ENCODE measurements at regions not wholly inside any gene's neighbourhood (a gene's known extent, or its start where the extent isn't known, plus 50 kb on each side); places are given as distances from the start of the nearest gene placed in this dataset.
"Not testable (repeated sequence)": the region's sequence is repeated elsewhere in the genome, so short reads cannot be mapped to it uniquely, and the experiment has no call there.

DNA sequence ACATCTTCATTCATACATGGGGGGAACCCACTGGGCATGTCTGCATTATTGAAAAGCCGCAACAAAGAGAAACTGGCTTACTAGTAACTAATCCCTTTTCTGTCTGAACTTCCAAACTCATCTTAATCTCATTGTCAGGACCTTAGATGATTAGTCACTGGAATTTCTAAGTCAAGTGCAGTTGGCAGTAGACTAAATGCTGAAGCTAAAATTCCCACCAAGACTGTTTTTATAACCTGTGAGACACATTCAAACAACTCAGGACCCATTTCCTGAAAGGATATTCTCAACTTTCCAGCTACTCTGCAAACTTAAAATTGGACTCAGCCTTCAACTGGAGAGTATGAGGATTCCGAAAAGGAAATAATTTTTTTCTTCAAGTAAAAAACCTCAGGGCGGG lies 94.8 kb upstream of the SCAF8 start:
- no peak for DNase-seq

DNA sequence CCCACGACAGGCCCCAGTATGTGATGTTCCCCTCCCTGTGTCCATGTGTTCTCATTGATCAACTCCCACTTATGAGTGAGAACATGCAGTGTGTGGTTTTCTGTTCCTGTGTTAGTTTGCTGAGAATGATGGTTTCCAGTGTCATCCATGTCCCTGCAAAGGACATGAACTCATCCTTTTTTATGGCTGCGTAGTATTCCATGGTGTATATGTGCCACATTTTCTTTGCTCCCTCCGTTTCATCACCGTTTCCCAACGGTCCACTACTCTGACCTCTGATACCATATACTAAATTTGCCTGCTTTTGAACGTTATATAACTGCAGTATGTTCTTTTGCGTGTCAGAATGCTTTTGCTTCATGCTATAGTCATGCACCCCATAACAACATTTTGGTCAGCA lies 94.0 kb upstream of the SCAF8 start:
- DNase-seq: not testable (repeated sequence)

DNA sequence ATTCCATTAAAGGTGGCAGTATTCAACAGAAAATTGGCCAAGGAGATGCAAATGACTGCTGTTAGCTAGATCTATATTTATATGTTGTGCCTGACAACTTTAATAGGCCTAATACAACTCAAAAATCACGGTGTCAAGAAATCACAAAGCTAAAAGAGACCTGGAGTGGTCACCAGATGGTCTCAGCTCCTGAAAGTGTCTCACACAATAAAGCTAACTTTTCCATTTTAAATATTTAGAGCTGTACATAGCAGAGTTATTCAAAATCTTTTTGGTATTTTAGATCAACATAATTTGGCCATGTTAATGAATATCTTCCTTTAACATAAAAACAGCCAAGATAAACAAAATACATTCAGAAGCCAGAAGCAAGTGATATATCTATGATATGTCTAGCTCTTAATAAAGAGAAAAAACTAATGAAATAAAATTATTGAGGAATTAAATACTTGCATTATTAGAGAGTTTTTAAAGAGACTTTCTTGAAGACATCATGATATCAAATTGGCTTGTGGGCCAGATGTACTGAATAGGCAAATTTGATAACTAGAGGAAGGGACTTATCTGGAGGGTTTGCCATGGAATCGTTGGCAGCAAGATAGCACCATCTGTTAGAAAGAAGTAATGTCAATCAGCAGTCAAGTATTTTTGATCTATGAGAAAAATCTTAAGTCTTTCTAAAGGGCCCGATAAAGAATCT lies 84.9 kb upstream of the SCAF8 start:
- no peak for DNase-seq

DNA sequence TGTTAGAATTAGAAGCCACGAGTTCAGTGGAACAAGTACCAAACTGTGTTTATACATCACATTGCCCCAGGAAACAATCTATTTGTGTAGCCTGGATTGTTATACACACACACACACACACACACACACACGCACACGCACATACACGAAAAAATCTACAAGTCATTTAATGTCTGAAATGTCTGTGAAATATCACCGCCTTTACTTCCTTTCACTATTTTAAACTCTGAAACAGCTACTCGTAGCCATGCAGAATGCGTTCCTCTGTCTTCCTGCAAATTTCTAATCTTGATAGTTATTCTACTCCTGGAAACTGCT lies 84.4 kb upstream of the SCAF8 start:
- DNase-seq: no peak

DNA sequence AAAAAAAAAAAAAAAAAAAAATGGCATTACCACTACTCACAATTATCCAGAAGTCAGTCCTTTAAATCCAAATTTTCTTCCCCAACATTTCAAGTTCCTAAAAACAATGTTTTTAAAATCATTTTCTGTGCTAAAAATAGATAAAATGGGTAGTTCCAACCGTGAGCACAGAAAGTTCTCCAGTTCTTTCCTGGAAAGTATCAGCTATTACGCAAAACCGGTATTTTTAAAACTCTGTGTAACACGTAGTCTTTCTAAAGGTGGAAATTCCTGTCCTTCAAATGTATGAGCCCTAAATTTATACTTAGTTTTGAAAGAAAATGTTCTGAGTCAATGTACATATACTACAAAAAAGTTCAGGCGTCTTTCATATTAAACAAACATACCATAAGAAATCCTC lies 83.5 kb upstream of the SCAF8 start:
- no peak for DNase-seq

DNA sequence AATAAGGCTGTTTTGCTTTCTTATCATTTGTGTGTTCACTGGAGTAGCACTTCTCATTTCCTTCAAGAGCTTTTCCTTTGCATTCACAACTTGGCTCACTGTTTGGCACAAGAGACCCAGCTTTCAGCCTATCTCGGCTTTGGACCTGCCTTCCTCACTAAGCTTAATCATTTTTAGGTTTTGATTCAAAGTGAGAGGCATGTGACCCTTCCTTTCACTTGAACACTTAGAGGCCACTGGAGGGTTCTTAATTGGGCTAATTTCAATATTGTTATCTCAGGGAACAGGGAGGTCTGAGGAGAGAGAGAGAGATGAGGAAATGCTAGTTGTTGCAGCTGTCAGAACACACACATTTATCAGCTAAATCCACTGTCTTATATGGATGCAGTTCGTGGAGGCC lies 82.9 kb upstream of the SCAF8 start:
- no peak for DNase-seq

DNA sequence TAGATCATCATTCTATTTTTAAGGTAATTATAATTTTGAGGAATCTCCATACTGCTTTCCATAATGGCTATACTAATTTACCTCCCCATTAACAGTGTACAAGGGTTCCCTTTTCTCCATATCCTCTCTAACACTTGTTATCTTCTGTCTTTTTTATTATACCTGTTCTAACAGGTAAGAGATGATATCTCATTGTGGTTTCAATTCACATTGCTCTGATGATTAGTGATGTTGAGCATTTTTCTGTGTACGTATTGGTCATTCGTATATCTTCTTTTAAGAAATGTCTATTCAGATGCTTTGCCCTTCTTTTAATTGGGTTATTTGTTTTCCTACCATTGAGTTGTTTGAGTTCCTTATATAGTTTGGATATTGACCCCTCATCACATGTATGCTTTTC lies 81.6 kb upstream of the SCAF8 start:
- DNase-seq: no peak

DNA sequence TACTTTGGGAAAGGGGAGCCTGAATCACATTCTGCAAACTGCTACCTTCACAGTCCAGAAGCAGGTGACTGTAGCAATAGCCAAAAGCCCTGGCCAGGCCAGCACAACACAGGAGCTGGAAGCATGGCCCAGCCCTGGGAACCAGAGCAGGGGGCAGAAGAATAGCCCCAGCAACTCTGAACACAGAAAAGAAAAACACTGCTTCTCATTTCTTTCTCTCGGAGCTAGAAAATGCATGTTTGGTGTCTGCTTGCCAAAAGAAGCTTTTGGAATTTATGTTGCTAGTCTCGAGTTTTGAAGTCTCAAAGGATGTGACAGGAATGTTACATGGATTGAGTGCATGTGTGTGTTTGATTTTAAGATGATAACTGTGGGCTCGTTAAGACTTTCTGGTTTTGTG lies 79.8 kb upstream of the SCAF8 start:
- DNase-seq: no peak

DNA sequence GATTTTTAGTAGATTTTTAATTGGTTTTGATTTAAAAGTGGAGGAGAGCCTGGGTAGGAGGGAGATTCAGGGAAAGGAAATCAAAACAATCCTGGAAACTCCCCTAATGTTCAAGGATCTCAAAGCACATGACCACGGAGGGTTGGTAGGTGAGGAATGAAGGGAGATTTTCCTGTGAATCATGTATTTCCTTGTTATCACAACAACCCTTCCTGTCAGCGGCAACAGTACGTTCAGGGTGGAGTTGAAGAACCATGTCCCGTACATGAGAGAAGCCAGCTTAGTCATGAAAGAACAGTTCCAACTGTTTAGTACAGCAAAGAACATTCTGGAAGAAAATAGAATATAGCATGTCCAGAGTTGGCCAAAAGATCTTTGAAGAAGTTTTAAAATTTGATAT lies 79.4 kb upstream of the SCAF8 start:
- DNase-seq: no peak

DNA sequence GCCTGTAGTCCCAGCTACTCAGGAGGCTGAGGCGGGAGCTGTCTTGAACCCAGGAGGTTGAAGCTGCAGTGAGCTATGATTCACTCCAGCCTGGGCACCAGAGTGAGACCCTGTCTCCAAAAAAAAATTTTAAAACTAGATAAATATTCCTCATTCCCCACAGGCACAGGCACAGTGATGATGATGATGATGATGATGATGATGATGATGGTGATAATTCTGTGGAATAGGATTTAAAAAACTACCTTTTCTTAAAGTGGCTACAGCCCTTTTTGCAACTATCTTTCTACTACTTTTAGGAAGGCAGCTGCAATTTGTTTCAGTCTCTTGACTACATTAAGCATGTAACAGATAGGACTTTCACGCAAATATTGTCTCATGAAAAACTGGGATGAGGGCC lies 76.6 kb upstream of the SCAF8 start:
- no peak for DNase-seq

DNA sequence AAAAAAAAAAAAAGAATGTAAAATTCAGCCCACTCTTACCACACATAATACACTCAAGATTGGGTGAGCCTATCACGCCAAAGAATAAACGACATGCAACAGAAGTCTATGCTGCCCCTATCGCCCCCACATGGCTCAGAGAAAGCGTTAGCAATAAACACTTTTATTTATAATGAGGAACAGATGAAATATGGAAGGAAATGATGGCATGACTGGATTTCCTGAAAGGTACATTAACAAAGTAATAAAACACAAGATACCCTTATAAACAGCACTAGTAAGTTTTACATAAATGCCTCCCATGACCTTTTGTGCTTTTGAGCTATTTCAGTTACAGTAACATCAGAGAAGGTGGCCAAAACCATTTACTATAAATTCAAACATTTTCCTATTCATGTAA lies 71.4 kb upstream of the SCAF8 start:
- DNase-seq: no peak

DNA sequence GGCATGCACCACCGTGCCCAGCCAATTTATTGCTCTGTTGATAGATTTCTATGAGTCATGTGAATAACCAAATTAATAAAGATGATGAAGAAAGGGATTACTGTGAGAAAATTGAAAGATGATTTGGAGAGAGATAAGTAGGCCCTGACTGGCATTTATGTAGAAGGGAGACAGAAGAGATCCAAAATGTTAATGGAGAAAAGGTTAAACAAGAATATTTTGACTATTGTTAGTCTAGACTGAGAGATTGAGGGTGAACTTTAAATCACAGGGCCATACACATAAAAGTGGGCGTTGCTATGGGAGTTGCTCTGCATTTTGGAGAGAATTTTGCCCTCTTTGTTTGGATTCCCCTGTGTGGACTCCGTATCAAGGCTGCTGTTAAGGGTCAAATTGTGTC lies 68.9 kb upstream of the SCAF8 start:
- no peak for DNase-seq

DNA sequence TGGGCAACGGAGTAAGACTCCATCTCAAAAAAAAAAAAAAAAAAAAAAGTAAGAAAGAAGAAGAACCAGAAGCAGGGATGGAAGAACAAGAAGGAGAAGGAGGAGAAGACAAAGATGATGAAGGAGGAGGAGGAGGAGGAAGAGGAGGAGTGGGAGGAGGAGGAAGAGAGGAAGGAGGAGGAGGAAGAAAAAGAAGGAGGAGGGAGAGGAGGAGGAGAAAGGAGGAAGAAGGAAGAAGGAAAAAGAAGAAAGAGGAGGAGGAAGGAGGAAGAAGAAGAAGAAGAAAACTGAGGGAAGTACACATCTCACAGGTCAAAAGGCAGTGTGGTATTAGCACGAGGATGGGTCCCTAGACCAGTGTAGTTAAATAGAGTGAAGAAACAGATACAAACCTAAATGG lies 65.1 kb upstream of the SCAF8 start:
- DNase-seq: no peak

DNA sequence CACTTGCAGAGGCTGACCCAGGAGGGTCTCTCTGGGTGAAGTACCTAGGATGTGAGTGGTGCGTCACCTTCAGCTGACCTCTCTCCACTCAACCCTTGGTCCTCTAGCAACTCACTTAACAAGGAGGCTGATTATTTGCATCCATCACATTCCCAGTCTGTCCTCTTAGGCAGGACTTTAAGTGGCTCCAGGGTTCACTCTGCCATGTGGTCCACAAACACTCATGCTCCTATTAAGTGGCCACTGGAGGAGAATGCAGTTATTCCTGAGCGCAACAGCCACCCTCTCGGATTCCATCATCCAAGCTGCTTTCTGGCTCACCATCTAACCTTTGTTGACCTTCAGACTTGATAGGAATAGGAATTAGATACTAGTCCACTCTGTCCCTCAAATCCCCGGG lies 61.1 kb upstream of the SCAF8 start:
- DNase-seq: no peak

DNA sequence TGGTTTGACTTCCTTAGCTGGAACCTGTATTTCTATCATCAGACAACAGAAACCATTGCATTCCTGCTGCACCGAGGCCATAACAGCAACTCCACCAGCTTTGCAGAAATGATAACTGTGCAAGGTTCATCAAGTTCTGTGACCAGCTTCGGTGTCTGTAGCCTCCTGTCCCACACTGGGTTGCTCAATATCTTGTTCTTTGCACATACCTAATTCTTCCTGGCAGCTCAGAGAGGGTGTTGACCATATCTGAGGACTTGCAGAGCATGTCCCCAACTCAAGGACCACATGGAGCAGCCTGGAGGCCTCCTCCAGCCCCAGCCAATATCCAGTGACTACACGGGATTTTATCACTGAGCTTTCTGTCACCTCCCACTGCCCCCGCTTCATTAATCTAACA lies 59.3 kb upstream of the SCAF8 start:
- no peak for DNase-seq

DNA sequence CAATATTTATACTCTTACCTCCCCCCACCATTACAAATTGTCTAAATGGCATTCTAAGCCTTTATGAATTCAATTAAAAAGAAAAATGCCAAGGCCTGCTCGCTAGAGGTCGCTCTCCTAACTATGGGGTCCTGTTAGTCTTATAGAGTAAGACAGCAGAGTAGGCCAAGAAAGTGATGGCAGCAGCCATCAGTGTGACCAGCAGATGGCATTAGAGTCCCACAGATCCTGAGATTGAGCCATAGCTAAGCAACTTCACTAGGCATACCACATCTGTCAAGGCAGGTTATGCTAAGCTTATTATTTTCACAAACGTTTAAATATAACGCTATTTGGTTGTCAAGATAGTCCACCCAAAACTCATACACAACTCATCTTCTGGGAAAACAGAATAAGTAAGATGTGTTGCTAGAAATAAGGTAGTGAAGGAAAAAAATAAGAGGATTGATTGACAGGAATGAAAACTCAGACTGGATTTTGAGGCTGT lies 57.6 kb upstream of the SCAF8 start:
- peak; percentile 91 for DNase-seq

DNA sequence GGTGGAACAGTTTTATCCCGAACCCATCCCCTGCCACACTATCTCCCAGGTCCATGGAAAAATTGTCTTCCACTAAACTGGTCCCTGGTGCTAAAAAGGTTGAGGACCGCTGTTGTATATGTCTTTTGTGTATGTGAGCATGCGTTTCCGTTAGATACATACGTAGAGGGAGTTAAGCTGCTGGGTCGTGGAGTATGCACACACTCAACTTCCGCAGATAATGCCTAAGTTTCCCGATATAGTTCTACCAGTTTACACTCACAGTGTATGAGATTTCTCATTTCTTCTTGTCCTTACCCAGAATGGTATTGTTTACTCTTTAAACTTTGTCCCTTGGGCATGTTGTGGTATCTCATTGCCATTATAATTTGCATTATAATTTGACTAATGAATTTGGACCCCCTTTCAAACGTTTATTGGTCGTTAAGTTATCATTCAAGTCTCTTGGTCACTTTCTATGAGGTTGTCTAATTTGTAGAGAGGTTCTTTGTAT lies 50.5 kb upstream of the SCAF8 start:
- DNase-seq: no peak

All from CD4-positive, alpha-beta T cell treated with Interleukin-12 subunit alpha and Interleukin-12 subunit beta, for 1 hour (primary cell).